ENCODE measurements at regions not wholly inside any gene's neighbourhood (a gene's known extent, or its start where the extent isn't known, plus 50 kb on each side); places are given as distances from the start of the nearest gene placed in this dataset.
"Not testable (repeated sequence)": the region's sequence is repeated elsewhere in the genome, so short reads cannot be mapped to it uniquely, and the experiment has no call there.

DNA sequence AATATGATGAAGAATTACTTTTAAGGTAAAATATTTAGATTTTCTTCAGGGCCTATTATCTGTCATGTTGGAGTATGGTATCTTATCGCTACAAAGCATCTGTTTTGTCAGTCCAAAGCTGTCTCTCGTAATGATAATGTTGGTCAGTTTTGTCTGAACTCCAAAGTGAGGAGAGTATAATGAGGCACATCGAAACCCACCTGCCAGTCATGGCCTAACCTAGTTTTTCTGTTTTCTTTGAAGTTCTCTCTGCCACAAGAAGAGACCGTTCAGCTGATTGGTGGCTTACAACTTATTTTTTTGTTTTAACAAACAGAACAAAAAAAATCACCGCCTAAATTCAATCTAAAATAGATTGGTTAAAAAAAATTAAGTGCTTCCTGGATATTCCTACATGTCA lies 1387.9 kb downstream of the RPIA start:
- Histone ChIP-seq H3K9me3 (ENCODE audit: insufficient read depth, low read depth, low read length) (no peaks in the 10 kb centered on the region), H4K20me1 (ENCODE audit: insufficient read depth, low read length) (no peaks in the 10 kb centered on the region), H3K36me3 (ENCODE audit: insufficient read depth, low read length) (no peaks in the 10 kb centered on the region), H3K27me3 (ENCODE audit: insufficient read depth, low read length) (no peaks in the 10 kb centered on the region), H3K79me2 (ENCODE audit: insufficient read depth, low read length) (no peaks in the 10 kb centered on the region), H3K27ac (ENCODE audit: low read depth, low read length) (no peak overlapping the region), H3K4me1 (ENCODE audit: insufficient read depth, low read length) (no peaks in the 10 kb centered on the region), H2AFZ (ENCODE audit: low read depth, low read length) (no peak overlapping the region), H3K4me3 (ENCODE audit: insufficient read depth, low read depth, low read length) (no peak overlapping the region), H3K9ac (ENCODE audit: low read length) (no peak overlapping the region), H3K4me2 (ENCODE audit: low read length) (no peak overlapping the region)
- Mint-ChIP-seq H3K27me3 (ENCODE audit: low read depth, unreplicated experiment) (peaks cover 3% of the 10 kb centered on the region), H3K9me3 (ENCODE audit: unreplicated experiment) (no peaks in the 10 kb centered on the region), H3K4me3 (ENCODE audit: unreplicated experiment) (no peak overlapping the region), H3K4me1 (ENCODE audit: low read depth, unreplicated experiment) (no peaks in the 10 kb centered on the region), H3K27ac (ENCODE audit: unreplicated experiment) (no peak overlapping the region), H3K36me3 (ENCODE audit: low read depth, unreplicated experiment) (no peaks in the 10 kb centered on the region)
- no peak for FAIRE-seq
- no peak for DNase-seq (ENCODE audit: low read depth)
- TF ChIP-seq, protein P1, sequence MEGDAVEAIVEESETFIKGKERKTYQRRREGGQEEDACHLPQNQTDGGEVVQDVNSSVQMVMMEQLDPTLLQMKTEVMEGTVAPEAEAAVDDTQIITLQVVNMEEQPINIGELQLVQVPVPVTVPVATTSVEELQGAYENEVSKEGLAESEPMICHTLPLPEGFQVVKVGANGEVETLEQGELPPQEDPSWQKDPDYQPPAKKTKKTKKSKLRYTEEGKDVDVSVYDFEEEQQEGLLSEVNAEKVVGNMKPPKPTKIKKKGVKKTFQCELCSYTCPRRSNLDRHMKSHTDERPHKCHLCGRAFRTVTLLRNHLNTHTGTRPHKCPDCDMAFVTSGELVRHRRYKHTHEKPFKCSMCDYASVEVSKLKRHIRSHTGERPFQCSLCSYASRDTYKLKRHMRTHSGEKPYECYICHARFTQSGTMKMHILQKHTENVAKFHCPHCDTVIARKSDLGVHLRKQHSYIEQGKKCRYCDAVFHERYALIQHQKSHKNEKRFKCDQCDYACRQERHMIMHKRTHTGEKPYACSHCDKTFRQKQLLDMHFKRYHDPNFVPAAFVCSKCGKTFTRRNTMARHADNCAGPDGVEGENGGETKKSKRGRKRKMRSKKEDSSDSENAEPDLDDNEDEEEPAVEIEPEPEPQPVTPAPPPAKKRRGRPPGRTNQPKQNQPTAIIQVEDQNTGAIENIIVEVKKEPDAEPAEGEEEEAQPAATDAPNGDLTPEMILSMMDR (IDR thresholded peaks at IDR 0.05; ENCODE audit: insufficient read depth, low read depth, low read length): no peak
- no peak for TF ChIP-seq EZH2 (IDR thresholded peaks at IDR 0.05; ENCODE audit: insufficient read depth, low read length)

- not testable (repeated sequence) for FAIRE-seq; H3K79me2 ChIP-seq (ENCODE audit: insufficient read depth, low read length); H3K4me1 ChIP-seq (ENCODE audit: insufficient read depth, low read length); DNase-seq (ENCODE audit: low read depth); H3K9me3 Mint-ChIP-seq (ENCODE audit: unreplicated experiment); H3K4me2 ChIP-seq (ENCODE audit: low read length); H3K27ac Mint-ChIP-seq (ENCODE audit: unreplicated experiment); H3K9ac ChIP-seq (ENCODE audit: low read length); H3K36me3 ChIP-seq (ENCODE audit: insufficient read depth, low read length); H3K27me3 ChIP-seq (ENCODE audit: insufficient read depth, low read length); H2AFZ ChIP-seq (ENCODE audit: low read depth, low read length); H3K4me3 Mint-ChIP-seq (ENCODE audit: unreplicated experiment); H3K27ac ChIP-seq (ENCODE audit: low read depth, low read length); H3K36me3 Mint-ChIP-seq (ENCODE audit: low read depth, unreplicated experiment); H3K27me3 Mint-ChIP-seq (ENCODE audit: low read depth, unreplicated experiment); H3K4me1 Mint-ChIP-seq (ENCODE audit: low read depth, unreplicated experiment); H3K4me3 ChIP-seq (ENCODE audit: insufficient read depth, low read depth, low read length); H3K9me3 ChIP-seq (ENCODE audit: insufficient read depth, low read depth, low read length); H4K20me1 ChIP-seq (ENCODE audit: insufficient read depth, low read length)
Observed at GRCh38 chr2:90087792-90088191, 1396.3 kb downstream of the RPIA start.

DNA sequence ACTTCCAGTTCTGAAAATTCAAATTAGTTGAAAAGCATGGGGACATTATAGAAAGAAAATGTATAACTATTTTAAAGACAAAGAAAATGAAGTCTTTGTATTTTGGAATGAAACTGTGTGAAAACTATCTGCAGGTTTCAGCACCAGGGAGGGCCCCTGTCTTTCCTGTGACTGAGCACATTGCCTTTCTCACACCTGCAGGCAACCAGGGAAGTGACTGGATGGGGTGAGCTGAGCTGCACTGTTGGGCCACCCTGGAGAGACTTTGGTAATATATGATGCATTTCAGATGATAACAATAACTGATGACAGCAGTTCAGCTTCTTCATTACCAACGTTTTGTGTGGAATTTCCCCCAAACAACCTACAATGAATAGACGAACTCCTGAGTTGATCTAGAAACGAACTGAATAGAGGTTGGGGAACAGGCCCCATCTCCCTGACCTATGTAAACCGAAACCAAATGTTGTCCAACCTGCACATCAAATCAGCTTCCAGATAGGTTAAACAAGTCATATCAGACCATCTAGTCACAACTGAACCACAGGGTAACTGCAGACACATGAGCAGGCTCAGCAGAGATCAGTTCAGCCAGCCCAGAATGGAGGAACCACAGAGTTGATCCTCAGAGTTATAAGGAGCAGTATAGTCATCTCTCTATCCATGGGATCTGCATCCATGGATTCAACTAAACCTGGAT lies 1402.2 kb downstream of the RPIA start:
- not testable (repeated sequence) for H3K27me3 Mint-ChIP-seq (ENCODE audit: low read depth, unreplicated experiment); H3K4me3 Mint-ChIP-seq (ENCODE audit: unreplicated experiment); H3K9me3 Mint-ChIP-seq (ENCODE audit: unreplicated experiment); H4K20me1 ChIP-seq (ENCODE audit: insufficient read depth, low read length); H3K4me1 Mint-ChIP-seq (ENCODE audit: low read depth, unreplicated experiment); H3K27ac ChIP-seq (ENCODE audit: low read depth, low read length); H3K9ac ChIP-seq (ENCODE audit: low read length); H3K27me3 ChIP-seq (ENCODE audit: insufficient read depth, low read length); H2AFZ ChIP-seq (ENCODE audit: low read depth, low read length); H3K4me2 ChIP-seq (ENCODE audit: low read length); H3K4me3 ChIP-seq (ENCODE audit: insufficient read depth, low read depth, low read length); FAIRE-seq; H3K36me3 Mint-ChIP-seq (ENCODE audit: low read depth, unreplicated experiment); H3K4me1 ChIP-seq (ENCODE audit: insufficient read depth, low read length); H3K79me2 ChIP-seq (ENCODE audit: insufficient read depth, low read length); H3K27ac Mint-ChIP-seq (ENCODE audit: unreplicated experiment); H3K9me3 ChIP-seq (ENCODE audit: insufficient read depth, low read depth, low read length); DNase-seq (ENCODE audit: low read depth); H3K36me3 ChIP-seq (ENCODE audit: insufficient read depth, low read length)

GRCh38 chr2:90097617-90098016 lies 1406.1 kb downstream of the RPIA start:
- H3K4me3 Mint-ChIP-seq (ENCODE audit: unreplicated experiment); H4K20me1 ChIP-seq (ENCODE audit: insufficient read depth, low read length); FAIRE-seq; DNase-seq (ENCODE audit: low read depth); H3K9ac ChIP-seq (ENCODE audit: low read length); H3K4me1 ChIP-seq (ENCODE audit: insufficient read depth, low read length); H3K27ac Mint-ChIP-seq (ENCODE audit: unreplicated experiment); H3K9me3 Mint-ChIP-seq (ENCODE audit: unreplicated experiment); H3K36me3 Mint-ChIP-seq (ENCODE audit: low read depth, unreplicated experiment); H3K36me3 ChIP-seq (ENCODE audit: insufficient read depth, low read length); H3K4me3 ChIP-seq (ENCODE audit: insufficient read depth, low read depth, low read length); H3K27me3 ChIP-seq (ENCODE audit: insufficient read depth, low read length); H3K79me2 ChIP-seq (ENCODE audit: insufficient read depth, low read length); H3K4me1 Mint-ChIP-seq (ENCODE audit: low read depth, unreplicated experiment); H2AFZ ChIP-seq (ENCODE audit: low read depth, low read length); H3K27ac ChIP-seq (ENCODE audit: low read depth, low read length); H3K9me3 ChIP-seq (ENCODE audit: insufficient read depth, low read depth, low read length); H3K27me3 Mint-ChIP-seq (ENCODE audit: low read depth, unreplicated experiment); H3K4me2 ChIP-seq (ENCODE audit: low read length): not testable (repeated sequence)

DNA sequence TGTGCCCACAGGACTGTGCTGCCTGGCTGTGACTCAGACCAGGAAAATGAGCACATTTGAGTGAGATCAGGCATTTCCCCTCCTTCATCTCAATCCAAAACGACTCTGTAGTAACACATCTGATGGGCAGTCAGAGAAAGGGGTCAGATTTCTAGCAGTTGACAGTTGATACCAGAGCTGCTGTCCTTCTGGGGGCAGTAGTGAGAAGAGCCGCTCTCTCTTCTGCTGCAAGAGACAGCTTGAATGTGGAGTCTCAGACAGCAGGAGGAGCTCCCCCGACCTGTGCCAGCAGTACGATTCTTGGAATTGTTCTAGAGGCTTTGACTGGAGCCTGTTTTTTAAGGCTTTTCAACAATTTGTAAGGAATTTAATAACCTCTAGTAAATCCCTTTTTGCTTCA lies 1413.7 kb downstream of the RPIA start:
- not testable (repeated sequence) for FAIRE-seq; H3K4me1 Mint-ChIP-seq (ENCODE audit: low read depth, unreplicated experiment); H3K36me3 Mint-ChIP-seq (ENCODE audit: low read depth, unreplicated experiment); H3K79me2 ChIP-seq (ENCODE audit: insufficient read depth, low read length); H3K36me3 ChIP-seq (ENCODE audit: insufficient read depth, low read length); H4K20me1 ChIP-seq (ENCODE audit: insufficient read depth, low read length); H3K9ac ChIP-seq (ENCODE audit: low read length); H3K9me3 ChIP-seq (ENCODE audit: insufficient read depth, low read depth, low read length); H3K27ac ChIP-seq (ENCODE audit: low read depth, low read length); H3K27me3 Mint-ChIP-seq (ENCODE audit: low read depth, unreplicated experiment); H2AFZ ChIP-seq (ENCODE audit: low read depth, low read length); H3K27ac Mint-ChIP-seq (ENCODE audit: unreplicated experiment); DNase-seq (ENCODE audit: low read depth); H3K9me3 Mint-ChIP-seq (ENCODE audit: unreplicated experiment); H3K4me1 ChIP-seq (ENCODE audit: insufficient read depth, low read length); H3K27me3 ChIP-seq (ENCODE audit: insufficient read depth, low read length); H3K4me3 ChIP-seq (ENCODE audit: insufficient read depth, low read depth, low read length); H3K4me2 ChIP-seq (ENCODE audit: low read length); H3K4me3 Mint-ChIP-seq (ENCODE audit: unreplicated experiment)
